Chondrocyte (in vitro differentiated cells): ENCODE measurements at regions not wholly inside any gene's neighbourhood (a gene's known extent, or its start where the extent isn't known, plus 50 kb on each side); places are given as distances from the start of the nearest gene placed in this dataset.

ENCODE experiments used
- DNase-seq: peaks from one replicate; pipeline ENCODE4 v3.0.0; 2021; ENCODE audit warnings: mixed read lengths, low spot score
- H3K27ac Mint-ChIP-seq: one replicate; pipeline ENCODE4 v1.8.0; 2021; ENCODE audit warnings: mild to moderate bottlenecking, moderate library complexity, mixed read lengths; ENCODE audit not compliant: unreplicated experiment
- H3K27me3 Mint-ChIP-seq: 2 replicates; pipeline ENCODE4 v1.8.0; 2021; ENCODE audit warnings: low read depth, mixed read lengths
- H3K36me3 Mint-ChIP-seq: 2 replicates; pipeline ENCODE4 v1.8.0; 2021; ENCODE audit warnings: low read depth, mixed read lengths
- H3K4me1 Mint-ChIP-seq: 2 replicates; pipeline ENCODE4 v1.8.0; 2021; ENCODE audit warnings: low read depth, mild to moderate bottlenecking, mixed read lengths
- H3K4me3 Mint-ChIP-seq: one replicate; pipeline ENCODE4 v1.8.0; 2021; ENCODE audit warnings: mild to moderate bottlenecking, moderate library complexity, mixed read lengths; ENCODE audit not compliant: unreplicated experiment
- H3K9me3 Mint-ChIP-seq: 2 replicates; pipeline ENCODE4 v1.8.0; 2021; ENCODE audit warnings: low read depth, mixed read lengths
- CTCF ChIP-seq: fragments of 200-600 bp; sonication (generic); IDR thresholded peaks from 2 replicates; pipeline ENCODE4 v1.5.0; 2021; ENCODE audit warnings: antibody characterized with exemption, mild to moderate bottlenecking, moderate library complexity

GRCh38 chr2:23220513-23221094, 164.4 kb upstream of the KLHL29 start:
- no peak overlapping the region for H3K27ac Mint-ChIP-seq
- no peaks in the 10 kb centered on the region for H3K36me3 Mint-ChIP-seq
- no peak for DNase-seq
- H3K4me1 Mint-ChIP-seq, result no peaks in the 10 kb centered on the region
- no peak overlapping the region for H3K4me3 Mint-ChIP-seq
- no peak for TF ChIP-seq CTCF
- peaks cover 13% of the 10 kb centered on the region for H3K27me3 Mint-ChIP-seq
- peaks cover 6% of the 10 kb centered on the region for H3K9me3 Mint-ChIP-seq

- peaks cover 13% of the 10 kb centered on the region for H3K27me3 Mint-ChIP-seq
- no peak for TF ChIP-seq CTCF
- no peaks in the 10 kb centered on the region for H3K4me1 Mint-ChIP-seq
- no peak overlapping the region for H3K4me3 Mint-ChIP-seq
- DNase-seq, result no peak
- no peaks in the 10 kb centered on the region for H3K9me3 Mint-ChIP-seq
- no peak overlapping the region for H3K27ac Mint-ChIP-seq
- no peaks in the 10 kb centered on the region for H3K36me3 Mint-ChIP-seq
These were observed 163.7 kb upstream of the KLHL29 start for GRCh38 chr2:23221236-23221635.

- H3K9me3 Mint-ChIP-seq, result no peaks in the 10 kb centered on the region
These were observed 163.1 kb upstream of the KLHL29 start for GRCh38 chr2:23221901-23222300.

GRCh38 chr2:23230885-23231284, 154.1 kb upstream of the KLHL29 start:
- Mint-ChIP-seq H3K4me1 (no peaks in the 10 kb centered on the region), H3K27ac (no peak overlapping the region), H3K4me3 (no peak overlapping the region), H3K36me3 (no peaks in the 10 kb centered on the region), H3K27me3 (peaks cover 2% of the 10 kb centered on the region), H3K9me3 (no peaks in the 10 kb centered on the region)
- no peak for TF ChIP-seq CTCF
- no peak for DNase-seq

More at GRCh38 chr2:23221901-23222300, 163.1 kb upstream of the KLHL29 start:
- Mint-ChIP-seq H3K4me1 (no peaks in the 10 kb centered on the region), H3K4me3 (no peak overlapping the region), H3K36me3 (no peaks in the 10 kb centered on the region), H3K27me3 (peaks cover 13% of the 10 kb centered on the region), H3K27ac (no peak overlapping the region)
- no peak for TF ChIP-seq CTCF
- DNase-seq, result no peak

- no peaks in the 10 kb centered on the region for H3K9me3 Mint-ChIP-seq
- DNase-seq, result no peak
- H3K4me1 Mint-ChIP-seq, result no peaks in the 10 kb centered on the region
- no peak overlapping the region for H3K27ac Mint-ChIP-seq
- H3K4me3 Mint-ChIP-seq, result no peak overlapping the region
- H3K27me3 Mint-ChIP-seq, result peaks cover 2% of the 10 kb centered on the region
- no peaks in the 10 kb centered on the region for H3K36me3 Mint-ChIP-seq
- TF ChIP-seq CTCF, result no peak
These were observed 153.1 kb upstream of the KLHL29 start for GRCh38 chr2:23231865-23232264.
